NCI-H2107 treated with DMSO at 0.1 percent for 48 hours (cell line): ENCODE measurements at regions not wholly inside any gene's neighbourhood (a gene's known extent, or its start where the extent isn't known, plus 50 kb on each side); places are given as distances from the start of the nearest gene placed in this dataset.

Experiments
- DNase-seq: peaks from one replicate; lab custom pipeline; 2025; ENCODE audit not compliant: unreplicated experiment; lab: John Stamatoyannopoulos, UW

GRCh38 chr16:64254443-64255367 is 867.2 kb downstream of the CDH11 start:
- no peak for DNase-seq

- no peak for DNase-seq
These were observed 868.3 kb downstream of the CDH11 start for GRCh38 chr16:64253525-64253924.

GRCh38 chr16:64253096-64253495 is 868.8 kb downstream of the CDH11 start:
- DNase-seq = no peak

- no peak for DNase-seq
These were observed 870.1 kb downstream of the CDH11 start for GRCh38 chr16:64251742-64252141.

- no peak for DNase-seq
These were observed 871.0 kb downstream of the CDH11 start for GRCh38 chr16:64250866-64251265.

GRCh38 chr16:64242492-64242891 is 879.4 kb downstream of the CDH11 start:
- DNase-seq = no peak

- no peak for DNase-seq
These were observed 881.3 kb downstream of the CDH11 start for GRCh38 chr16:64240586-64240985.

- no peak for DNase-seq
These were observed 883.3 kb downstream of the CDH11 start for GRCh38 chr16:64238571-64238970.

GRCh38 chr16:64236316-64236715 is 885.5 kb downstream of the CDH11 start:
- no peak for DNase-seq

- DNase-seq = no peak
These were observed 887.7 kb downstream of the CDH11 start for GRCh38 chr16:64234200-64234599.

GRCh38 chr16:64225696-64226095 is 896.2 kb downstream of the CDH11 start:
- DNase-seq = no peak

- no peak for DNase-seq
These were observed 896.8 kb downstream of the CDH11 start for GRCh38 chr16:64225036-64225435.

- DNase-seq = no peak
These were observed 903.9 kb downstream of the CDH11 start for GRCh38 chr16:64217789-64218535.

- DNase-seq = no peak
These were observed 906.1 kb downstream of the CDH11 start for GRCh38 chr16:64215730-64216129.

- DNase-seq = no peak
These were observed 910.5 kb downstream of the CDH11 start for GRCh38 chr16:64211331-64211730.

- no peak for DNase-seq
These were observed 915.0 kb downstream of the CDH11 start for GRCh38 chr16:64206862-64207261.

- DNase-seq = no peak
These were observed 918.7 kb downstream of the CDH11 start for GRCh38 chr16:64203126-64203525.

- no peak for DNase-seq
These were observed 919.3 kb downstream of the CDH11 start for GRCh38 chr16:64202571-64202970.

GRCh38 chr16:64196444-64196843 is 925.4 kb downstream of the CDH11 start:
- no peak for DNase-seq

GRCh38 chr16:64185954-64186353 is 935.9 kb downstream of the CDH11 start:
- DNase-seq = no peak

- DNase-seq = no peak
These were observed 937.7 kb downstream of the CDH11 start for GRCh38 chr16:64184156-64184555.

GRCh38 chr16:64182985-64183384 is 938.9 kb downstream of the CDH11 start:
- no peak for DNase-seq
